ENCODE measurements at regions not wholly inside any gene's neighbourhood (a gene's known extent, or its start where the extent isn't known, plus 50 kb on each side); places are given as distances from the start of the nearest gene placed in this dataset.

DNA sequence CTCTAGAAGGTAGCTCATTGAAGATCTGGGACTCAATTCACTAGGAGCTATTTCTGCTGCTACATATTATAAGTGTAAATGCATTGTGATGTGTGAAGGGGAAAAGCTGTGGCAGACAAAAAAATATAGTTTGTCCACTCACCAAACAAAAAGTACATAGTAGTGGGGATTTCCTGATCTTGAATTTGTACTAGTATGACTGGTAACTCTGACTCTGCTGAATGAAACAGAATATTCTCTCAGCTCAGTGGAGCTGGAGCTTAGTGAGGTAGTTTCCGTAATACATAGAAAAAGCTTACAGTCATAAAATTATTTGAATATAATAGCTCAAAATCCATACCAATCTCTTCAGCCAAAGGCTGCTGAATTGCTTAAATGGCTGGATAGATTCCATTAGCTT is 455.6 kb upstream of the CD180 start:
- Histone ChIP-seq H3K4me1 (no peaks in the 10 kb centered on the region), H3K4me3 (no peak overlapping the region), H3K4me2 (no peak overlapping the region), H3K9me3 (no peaks in the 10 kb centered on the region), H3K27ac (no peak overlapping the region)
- POLR2A ChIA-PET, result no interaction called here
- TF ChIP-seq POLR2AphosphoS2 (conservative IDR thresholded peaks at IDR 0.05; ENCODE audit: low read length) (no peak), ZNF302 (CRISPR knock-in tag; IDR thresholded peaks at IDR 0.05) (no peak), RNF2 (IDR thresholded peaks at IDR 0.05; ENCODE audit: borderline replicate concordance, low read depth) (no peak), MAZ (IDR thresholded peaks at IDR 0.05; ENCODE audit: borderline replicate concordance, low read depth, low read length) (no peak), RARB (CRISPR knock-in tag; IDR thresholded peaks at IDR 0.05) (no peak), EP300 (IDR thresholded peaks at IDR 0.05) (no peak), SREBF2 (IDR thresholded peaks at IDR 0.05) (no peak), MYC (IDR thresholded peaks at IDR 0.05; ENCODE audit: borderline replicate concordance, low read length) (no peak), EHF (CRISPR knock-in tag; IDR thresholded peaks at IDR 0.05) (no peak), HDAC2 (IDR thresholded peaks at IDR 0.05) (no peak), JUNB (IDR thresholded peaks at IDR 0.05) (no peak), CHD4 (IDR thresholded peaks at IDR 0.05; ENCODE audit: borderline replicate concordance) (no peak)
- TF ChIP-seq, protein P1, sequence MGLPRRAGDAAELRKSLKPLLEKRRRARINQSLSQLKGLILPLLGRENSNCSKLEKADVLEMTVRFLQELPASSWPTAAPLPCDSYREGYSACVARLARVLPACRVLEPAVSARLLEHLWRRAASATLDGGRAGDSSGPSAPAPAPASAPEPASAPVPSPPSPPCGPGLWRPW (IDR thresholded peaks at IDR 0.05), result no peak
- TF ChIP-seq, protein P2, sequence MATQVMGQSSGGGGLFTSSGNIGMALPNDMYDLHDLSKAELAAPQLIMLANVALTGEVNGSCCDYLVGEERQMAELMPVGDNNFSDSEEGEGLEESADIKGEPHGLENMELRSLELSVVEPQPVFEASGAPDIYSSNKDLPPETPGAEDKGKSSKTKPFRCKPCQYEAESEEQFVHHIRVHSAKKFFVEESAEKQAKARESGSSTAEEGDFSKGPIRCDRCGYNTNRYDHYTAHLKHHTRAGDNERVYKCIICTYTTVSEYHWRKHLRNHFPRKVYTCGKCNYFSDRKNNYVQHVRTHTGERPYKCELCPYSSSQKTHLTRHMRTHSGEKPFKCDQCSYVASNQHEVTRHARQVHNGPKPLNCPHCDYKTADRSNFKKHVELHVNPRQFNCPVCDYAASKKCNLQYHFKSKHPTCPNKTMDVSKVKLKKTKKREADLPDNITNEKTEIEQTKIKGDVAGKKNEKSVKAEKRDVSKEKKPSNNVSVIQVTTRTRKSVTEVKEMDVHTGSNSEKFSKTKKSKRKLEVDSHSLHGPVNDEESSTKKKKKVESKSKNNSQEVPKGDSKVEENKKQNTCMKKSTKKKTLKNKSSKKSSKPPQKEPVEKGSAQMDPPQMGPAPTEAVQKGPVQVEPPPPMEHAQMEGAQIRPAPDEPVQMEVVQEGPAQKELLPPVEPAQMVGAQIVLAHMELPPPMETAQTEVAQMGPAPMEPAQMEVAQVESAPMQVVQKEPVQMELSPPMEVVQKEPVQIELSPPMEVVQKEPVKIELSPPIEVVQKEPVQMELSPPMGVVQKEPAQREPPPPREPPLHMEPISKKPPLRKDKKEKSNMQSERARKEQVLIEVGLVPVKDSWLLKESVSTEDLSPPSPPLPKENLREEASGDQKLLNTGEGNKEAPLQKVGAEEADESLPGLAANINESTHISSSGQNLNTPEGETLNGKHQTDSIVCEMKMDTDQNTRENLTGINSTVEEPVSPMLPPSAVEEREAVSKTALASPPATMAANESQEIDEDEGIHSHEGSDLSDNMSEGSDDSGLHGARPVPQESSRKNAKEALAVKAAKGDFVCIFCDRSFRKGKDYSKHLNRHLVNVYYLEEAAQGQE (IDR thresholded peaks at IDR 0.05), result no peak
- TF ChIP-seq, protein P3, sequence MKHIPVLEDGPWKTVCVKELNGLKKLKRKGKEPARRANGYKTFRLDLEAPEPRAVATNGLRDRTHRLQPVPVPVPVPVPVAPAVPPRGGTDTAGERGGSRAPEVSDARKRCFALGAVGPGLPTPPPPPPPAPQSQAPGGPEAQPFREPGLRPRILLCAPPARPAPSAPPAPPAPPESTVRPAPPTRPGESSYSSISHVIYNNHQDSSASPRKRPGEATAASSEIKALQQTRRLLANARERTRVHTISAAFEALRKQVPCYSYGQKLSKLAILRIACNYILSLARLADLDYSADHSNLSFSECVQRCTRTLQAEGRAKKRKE (CRISPR knock-in tag; IDR thresholded peaks at IDR 0.05; ENCODE audit: low read depth), result no peak
- WGBS (ENCODE audit: missing lambda C conversion rate), result 77% methylated on average over 1 of the region's 1 CpG
- FAIRE-seq (no peak), ATAC-seq (no peak), DNase-seq (ENCODE audit: low read depth in 1 of 2, low spot score in 1 of 2) (no peak)
- CTCF ChIA-PET, result interaction anchor here (0.9 kb wide), 1 partner anchor 14 kb away, joined by 6 read pairs; no protein-coding TSS in a partner anchor

DNA sequence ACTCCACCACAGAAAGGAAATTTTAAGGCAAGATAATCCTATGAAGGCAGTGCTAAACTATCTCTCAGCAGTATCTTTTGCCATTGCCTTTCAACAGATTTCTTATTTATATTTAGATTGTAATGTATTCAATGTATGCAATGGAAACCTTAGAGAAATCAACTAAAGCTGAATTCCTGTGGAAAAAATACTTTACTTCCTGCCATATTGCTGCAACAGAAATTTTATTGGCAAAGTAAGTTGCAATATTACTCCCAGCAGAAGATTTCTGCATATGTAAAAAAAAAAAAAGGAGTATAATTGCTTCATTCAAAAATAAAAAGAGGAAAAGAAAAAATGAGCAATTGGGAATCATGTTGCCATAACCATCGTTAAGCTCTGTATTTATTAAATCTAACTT is 454.6 kb upstream of the CD180 start:
- DNase-seq (ENCODE audit: low read depth in 1 of 2, low spot score in 1 of 2) (no peak), ATAC-seq (no peak), FAIRE-seq (no peak)
- WGBS (ENCODE audit: missing lambda C conversion rate), result 4% methylated on average over 1 of the region's 1 CpG
- POLR2A ChIA-PET, result no interaction called here
- H3K4me3 ChIP-seq, result no peak overlapping the region
- H3K4me1 ChIP-seq, result no peaks in the 10 kb centered on the region
- CTCF ChIA-PET, result no interaction called here
- no peak overlapping the region for H3K27ac ChIP-seq
- H3K4me2 ChIP-seq, result no peak overlapping the region
- TF ChIP-seq NFE2L2 (conservative IDR thresholded peaks at IDR 0.05; ENCODE audit: low read length) (no peak), PHF8 (IDR thresholded peaks at IDR 0.05; ENCODE audit: borderline replicate concordance, low read depth) (no peak), MYC (IDR thresholded peaks at IDR 0.05; ENCODE audit: borderline replicate concordance, low read length) (no peak), SMC3 (IDR thresholded peaks at IDR 0.05) (no peak), ZNF302 (CRISPR knock-in tag; IDR thresholded peaks at IDR 0.05) (no peak), ZC3H11A (IDR thresholded peaks at IDR 0.05) (no peak), RARB (CRISPR knock-in tag; IDR thresholded peaks at IDR 0.05) (no peak), CHD2 (IDR thresholded peaks at IDR 0.05; ENCODE audit: low read length, partially characterized antibody) (no peak)
- TF ChIP-seq, protein P4, sequence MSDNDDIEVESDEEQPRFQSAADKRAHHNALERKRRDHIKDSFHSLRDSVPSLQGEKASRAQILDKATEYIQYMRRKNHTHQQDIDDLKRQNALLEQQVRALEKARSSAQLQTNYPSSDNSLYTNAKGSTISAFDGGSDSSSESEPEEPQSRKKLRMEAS (IDR thresholded peaks at IDR 0.05), result no peak
- no peaks in the 10 kb centered on the region for H3K9me3 ChIP-seq
